NOMO-1 treated with dmso at 0.1 percent for 144 hours (cell line): ENCODE measurements at regions not wholly inside any gene's neighbourhood (a gene's known extent, or its start where the extent isn't known, plus 50 kb on each side); places are given as distances from the start of the nearest gene placed in this dataset.

ENCODE experiments used
- DNase-seq: peaks from one replicate; lab custom pipeline; 2025; ENCODE audit not compliant: unreplicated experiment; lab: John Stamatoyannopoulos, UW

DNA sequence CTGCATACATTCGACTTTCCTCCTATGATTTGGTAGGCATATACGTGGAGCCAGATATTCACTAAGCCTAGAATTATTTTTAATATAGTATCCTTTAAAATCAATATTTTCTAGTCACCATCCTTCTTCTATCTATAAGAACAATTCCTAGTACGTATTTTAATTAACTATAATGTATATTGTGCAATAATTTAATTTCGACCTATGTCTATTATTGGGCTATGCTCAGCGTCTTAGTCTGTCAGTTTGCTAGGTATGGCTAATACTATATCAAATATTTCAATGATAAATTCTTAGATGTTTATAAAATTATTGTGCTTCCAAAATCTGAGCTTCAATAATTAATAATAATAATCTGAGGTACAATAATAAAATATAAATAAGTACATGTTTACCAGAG lies 705.3 kb downstream of the PRELID2 start:
- no peak for DNase-seq

DNA sequence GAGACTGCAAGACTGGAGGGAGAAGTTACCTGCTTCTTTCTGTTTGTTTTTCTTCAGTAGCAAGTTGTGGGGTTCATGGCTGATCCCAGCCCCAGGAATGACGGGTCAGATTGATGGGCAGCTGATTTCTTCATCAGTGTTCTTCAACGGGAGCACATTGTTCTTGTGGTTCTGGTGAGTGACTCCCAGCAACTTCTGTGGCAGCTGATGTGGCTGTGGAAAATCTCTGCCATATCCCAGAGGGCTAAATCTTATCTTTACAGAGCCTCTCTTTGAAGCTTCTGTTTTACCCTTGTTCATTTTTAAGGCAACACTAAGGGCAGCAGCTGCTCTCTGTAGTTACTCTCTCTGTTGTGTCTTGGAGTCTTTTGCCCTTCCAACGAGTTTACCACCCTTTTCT lies 710.3 kb downstream of the PRELID2 start:
- no peak for DNase-seq

DNA sequence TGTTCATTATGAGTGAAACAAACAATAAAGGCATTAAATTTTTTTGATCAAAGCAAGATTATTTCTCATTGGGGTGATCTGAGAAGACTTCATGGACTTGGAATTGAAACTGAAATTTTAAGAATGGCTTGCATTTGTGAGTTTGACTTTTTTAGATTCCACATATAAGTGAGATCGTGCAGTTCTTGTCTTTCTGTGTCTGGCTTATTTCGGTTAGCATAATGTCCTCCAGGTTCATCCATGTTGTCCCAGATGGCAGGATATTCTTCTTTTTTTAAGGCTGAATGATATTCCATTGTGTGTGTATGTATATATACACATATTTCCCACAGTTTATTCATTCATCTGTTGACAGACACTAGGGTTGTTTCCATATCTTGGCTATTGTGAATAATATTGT lies 716.5 kb downstream of the PRELID2 start:
- no peak for DNase-seq

DNA sequence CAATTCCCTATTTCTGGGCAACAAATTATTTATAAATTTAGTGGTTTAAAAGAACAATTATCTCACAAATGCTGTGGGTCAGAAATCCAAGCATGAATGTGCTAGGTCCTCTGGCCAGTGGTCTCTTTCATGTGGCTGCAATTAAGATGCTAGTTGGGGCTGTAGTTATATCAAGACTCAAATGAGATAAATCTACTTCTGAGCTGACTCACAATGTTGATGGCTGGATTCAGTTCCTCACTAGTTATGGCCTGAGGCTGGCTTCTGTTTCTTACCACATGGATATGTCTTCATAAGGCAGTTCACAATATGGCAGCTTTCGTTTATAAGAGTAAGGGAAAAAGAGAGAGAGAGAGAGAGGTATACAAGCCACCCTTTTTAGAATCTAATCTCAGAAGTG lies 717.0 kb downstream of the PRELID2 start:
- no peak for DNase-seq

DNA sequence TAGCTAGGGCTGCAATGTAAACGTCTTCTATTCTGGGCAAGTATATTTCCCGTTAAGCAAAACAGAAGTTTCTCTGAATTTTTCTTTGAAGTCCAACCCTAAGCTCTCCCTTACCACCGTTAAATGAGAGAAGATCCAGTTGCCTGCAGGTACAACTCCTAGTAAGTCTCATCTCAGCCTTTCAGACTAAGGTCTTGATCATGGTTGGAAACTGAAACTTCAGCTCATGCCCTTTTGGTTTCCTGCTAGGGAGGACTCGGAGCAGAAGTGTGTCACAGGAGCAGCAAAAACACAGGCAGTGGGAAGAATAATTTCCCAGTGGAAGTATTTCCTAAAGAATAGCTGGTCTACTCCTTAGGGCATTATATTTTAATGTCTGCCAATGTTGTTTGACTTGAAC lies 717.9 kb downstream of the PRELID2 start:
- DNase-seq = no peak

DNA sequence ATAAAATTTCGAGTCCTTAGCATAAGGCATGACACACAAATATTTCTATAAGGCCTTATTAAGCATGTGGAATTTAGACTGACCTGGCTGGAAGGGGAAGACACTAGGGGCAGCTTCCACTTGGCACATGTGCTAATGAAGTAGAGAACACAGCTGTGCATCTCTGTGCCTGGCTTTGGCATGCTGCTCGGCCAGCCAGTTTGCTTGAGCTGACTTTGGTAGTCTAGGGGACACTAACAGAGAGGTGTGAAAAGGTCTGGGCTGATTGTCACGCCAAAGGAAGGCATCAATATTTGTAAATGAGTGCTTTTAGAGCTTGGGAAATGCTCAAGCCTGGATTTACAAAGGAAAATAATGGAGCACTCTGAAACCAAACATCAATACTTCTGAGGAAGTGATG lies 723.7 kb downstream of the PRELID2 start:
- DNase-seq = no peak

DNA sequence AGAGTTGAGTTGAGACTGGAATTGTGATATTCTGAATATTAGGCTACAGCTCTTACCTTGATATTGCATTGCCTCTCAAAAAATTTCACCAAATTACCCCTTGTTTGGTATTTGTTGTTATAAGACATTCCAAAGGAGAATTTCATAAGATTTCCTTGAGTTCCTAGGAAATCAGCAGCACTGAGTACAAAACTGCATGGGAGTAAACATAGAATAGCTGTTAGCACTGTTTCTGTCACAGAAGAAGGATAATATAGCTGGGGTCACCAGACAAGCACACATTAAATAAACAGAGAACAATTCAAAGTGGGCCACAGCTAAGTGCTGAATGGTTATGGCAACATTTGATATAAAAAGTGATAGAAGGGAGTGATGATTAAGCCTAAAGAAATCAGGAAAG lies 724.3 kb downstream of the PRELID2 start:
- no peak for DNase-seq

DNA sequence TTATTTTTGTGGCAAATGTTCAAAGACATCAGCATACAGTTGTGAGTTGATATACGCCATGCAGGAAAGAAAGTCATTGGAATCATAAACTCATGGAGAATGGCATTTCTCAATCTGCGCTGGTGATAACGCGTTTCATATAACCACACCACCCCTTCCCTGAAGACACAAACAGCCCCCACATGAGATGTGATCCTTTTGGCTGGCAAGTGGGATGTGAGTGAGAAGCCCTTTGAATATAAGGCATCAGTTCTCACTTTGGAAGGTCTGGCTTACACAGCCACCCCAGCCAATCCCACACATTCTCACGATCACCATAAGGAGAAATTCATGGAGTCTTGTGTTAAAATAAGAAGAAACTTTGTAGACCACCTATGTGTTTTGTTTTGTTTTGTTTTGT lies 725.0 kb downstream of the PRELID2 start:
- no peak for DNase-seq

DNA sequence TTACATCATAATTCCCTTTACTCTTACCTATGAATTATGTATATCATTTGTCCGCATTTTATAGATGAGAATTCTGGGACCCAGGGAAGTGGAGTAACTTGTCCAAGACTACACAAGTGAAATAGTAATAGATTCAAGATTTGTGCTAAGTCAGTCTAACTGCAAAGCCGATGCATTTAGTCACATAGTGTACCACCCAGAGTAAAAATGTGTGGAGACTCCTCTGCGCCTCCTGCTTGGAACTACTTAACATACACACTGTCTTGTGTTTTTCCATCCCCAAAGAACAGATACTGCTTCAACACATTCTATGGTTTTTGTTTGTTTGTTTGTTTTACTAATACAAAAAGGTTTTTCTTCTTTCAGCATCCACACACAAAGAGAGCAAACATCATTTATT lies 729.8 kb downstream of the PRELID2 start:
- DNase-seq = no peak

DNA sequence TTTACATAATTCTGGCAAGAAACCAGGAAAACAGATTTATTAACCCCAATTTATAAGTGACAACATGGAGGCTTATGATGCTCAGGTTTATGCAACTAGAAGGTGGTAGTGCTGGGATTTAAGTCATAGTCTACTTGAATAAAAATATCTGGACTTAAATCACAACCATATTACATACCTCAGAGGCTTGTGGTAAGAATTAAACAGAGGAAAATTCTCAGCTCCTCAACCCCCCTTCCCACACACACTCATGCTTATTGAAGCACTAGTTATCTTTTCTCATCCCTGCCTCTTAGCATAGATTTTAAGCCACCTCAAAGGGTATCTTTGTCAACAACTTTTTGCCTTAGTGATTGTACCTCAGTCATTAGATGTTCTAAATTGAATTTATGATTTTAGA lies 731.0 kb downstream of the PRELID2 start:
- DNase-seq = no peak

DNA sequence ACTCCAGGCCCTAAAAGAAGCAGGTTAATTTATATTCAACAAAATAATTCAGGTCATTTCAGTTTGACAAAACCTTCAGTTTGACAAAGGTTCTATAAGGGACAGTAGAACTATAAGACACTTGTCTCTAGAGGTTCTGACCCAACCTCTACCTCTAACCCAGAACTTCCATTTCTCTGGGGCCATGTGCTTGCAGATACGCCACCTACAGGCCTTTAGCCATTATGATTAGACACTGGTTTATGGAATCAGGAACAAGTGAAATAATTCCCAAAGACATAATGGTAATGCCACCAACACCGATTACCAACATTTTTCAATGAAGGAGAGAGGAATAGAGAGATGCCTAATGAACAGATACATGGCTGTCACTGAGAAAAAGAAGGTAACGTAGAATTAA lies 733.9 kb downstream of the PRELID2 start:
- DNase-seq = no peak

DNA sequence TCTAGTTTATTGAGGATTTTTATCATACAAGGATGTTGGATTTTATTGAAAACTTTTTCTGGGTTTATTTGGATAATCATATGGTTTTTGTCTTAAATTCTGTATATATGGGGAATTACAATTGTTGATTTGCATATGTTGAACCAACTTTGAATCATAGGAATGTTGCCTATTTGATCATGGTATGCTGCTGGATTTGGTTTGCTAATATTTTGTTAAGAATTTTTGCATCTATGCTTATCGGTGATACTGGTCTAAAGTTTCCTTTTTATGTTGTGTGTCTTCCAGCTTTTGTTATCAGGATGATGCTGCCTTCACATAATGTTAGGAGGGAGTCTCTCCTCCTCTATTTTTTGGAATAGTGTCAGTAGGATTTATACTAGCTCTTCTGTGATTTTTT lies 745.0 kb downstream of the PRELID2 start:
- DNase-seq = no peak

DNA sequence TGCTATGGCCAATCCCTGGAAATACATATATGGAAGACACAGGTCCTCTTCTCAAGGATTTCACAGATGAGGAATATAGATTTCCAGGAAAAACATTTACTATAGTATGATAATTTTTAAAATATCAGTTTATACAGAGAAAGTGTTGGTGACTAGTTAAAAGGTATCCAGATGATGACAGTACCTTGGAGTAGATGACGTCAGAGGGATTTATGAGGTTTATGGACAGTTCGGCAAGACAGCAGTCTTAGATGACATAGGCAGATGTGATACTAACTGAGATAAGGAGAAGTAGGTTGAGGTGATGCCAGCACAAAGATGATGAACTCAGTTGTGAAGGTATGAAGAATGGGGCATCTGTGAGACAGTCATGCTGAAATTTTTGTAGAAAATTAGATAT lies 750.3 kb downstream of the PRELID2 start:
- DNase-seq = no peak

DNA sequence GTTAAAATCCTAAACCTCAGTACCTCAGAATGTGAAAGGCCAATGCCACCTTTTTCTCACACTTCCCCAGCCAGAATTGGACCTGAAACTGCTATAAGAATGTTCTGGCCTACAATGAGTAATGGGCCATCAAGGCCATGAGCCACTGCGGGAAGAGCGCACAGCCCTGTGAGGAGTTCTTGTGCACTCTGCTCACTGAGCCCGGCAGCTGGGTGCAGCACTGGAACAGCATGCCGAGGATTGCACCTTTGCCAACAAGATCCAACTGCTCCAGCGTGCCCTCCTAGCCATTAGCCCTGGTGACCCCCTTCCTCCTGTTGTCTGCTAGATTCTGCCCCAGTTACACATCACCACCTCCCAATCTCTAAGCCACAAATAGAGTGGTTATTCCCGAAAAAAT lies 758.1 kb downstream of the PRELID2 start:
- no peak for DNase-seq

DNA sequence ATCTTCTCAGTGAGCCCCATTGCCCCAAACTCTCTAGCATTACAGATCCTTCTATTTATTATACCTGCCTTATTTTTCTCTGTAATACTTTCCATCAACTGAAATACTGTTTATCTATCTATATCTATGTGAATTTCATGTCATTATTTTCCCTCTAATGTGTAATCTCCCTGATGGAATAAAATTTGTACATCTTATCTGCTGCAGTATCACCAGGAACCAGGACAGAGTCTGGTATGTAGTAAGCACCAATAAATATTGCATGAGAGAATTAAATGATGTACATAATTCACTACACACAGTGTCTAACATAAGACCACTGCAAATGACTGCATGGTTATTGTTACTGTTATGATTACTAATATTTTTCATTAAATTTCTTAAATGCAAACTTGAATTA lies 759.1 kb downstream of the PRELID2 start:
- no peak for DNase-seq

DNA sequence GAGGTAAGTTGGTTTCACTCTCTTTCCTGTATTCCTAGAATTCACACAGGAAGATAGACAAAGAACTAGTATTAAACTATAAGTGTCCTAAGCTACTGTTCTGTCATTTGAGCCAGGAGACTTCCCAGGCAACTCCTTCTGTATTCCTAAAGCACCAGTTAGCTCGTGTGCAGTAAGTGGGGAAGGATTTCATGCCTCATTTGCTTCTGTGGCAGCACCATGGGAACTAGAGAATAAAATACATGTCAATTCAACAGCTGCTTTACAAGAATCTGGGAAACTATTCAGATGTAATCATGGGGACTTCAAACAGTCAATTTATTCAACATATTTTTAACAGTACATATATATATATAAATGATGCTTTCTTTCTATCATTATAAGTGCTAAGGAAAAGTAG lies 762.3 kb downstream of the PRELID2 start:
- DNase-seq = no peak

DNA sequence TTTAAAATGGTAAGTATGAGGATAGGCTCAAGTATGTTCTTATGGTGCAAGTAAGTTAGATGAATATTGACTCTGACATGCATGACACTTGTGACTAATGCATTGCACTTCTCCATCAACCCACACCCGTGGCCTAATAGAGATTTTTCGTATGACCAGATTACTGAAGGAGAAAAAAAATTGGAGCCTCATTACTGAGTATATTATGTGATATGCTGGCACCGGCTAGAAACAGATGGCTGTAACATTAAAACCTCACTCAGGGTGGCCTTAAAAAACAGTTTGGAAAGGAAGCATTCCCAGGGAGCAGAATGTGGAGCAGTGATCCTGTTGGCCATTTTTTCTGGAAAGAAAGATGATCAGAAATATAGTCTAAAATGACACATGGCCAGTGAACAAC lies 766.4 kb downstream of the PRELID2 start:
- no peak for DNase-seq

DNA sequence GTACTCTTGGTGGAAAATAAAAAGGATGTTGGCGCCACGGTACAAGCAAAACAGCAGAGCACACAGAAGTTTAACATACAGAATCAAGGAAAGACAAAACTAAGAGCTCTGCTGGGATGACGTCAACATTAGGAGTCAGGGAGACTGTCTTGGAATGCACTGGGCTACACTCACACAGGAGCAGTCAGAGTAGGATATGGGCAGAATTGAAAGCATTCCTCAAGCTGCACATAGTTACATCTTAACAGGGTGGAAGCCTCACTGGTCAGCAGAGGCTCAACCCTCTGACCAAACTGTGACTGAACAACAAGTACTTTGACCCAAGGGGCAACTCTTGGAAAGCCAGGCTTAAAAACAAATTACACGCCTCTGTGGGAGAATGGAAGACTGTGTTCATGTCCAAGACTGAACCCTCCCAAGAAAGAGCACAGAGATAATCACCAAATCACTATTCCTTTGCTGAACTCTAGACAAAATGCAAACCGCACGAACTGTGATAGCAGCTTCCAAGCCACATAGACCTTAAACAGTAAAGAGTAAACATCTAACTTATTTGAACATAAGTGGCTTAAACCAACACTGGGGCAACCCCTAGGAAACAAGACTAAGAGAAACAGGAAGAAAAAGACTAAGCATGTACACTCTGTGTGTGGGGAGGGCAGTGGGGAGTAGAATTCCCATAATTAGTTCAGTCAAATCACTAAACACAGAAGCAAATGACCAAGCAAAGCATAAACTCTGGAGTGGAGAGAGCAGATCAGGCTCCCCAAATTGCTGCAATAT lies 772.7 kb downstream of the PRELID2 start:
- DNase-seq = no peak

DNA sequence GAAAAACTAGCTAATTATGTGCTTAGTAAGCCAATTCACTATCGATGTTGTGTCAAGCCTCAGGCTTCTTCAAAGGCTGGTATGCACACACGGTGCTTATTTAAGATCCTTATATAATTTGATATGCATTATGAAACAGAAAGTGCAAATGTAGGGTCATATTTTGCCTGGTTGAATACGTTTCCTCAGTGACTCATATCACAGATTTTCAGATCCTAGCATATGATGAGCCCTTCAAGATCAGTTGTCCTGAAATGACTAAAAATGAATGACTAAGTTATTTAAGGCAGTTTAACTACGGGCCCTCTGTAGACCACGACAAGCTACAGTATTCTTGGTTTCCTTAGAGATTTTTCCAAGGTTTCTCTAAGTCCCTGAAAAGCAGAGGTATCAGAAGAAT lies 778.3 kb downstream of the PRELID2 start:
- DNase-seq = no peak

DNA sequence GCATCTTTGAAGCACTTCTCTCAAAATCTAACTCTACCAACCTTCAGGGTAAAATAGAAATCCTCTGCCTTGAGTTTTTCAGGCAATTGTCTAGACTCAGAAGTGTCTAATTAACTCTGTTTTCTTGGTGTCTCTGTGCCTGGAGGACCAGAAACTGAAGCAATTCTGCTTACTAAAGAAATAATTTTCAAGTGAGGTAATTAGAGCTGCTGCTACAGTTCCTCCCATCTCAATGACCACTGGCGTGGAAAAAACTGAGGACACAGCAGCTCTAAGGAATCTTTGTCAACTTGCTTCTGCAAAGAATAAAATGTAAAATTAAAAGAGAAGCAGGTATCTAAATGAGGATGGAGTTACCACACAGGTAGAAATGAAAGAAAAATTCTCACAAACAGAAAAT lies 785.0 kb downstream of the PRELID2 start:
- no peak for DNase-seq

DNA sequence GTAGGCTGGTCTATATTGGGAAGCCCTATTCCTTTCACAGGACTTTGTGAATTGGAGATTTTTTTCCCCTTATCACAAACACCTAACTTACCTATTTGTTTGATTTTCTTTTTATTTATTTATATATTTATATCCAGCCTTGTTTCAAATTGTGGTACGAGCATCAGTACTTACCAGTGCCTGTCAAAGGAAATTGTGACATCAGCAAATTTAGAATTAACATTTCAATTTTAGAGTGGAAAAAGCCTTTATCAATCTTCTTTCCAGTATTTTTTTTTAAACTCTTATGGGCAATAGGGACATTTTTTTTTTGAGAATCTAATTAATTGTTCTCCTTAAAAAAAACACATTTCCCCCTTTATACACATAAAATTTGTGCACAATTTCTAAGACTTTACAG lies 790.2 kb downstream of the PRELID2 start:
- no peak for DNase-seq

DNA sequence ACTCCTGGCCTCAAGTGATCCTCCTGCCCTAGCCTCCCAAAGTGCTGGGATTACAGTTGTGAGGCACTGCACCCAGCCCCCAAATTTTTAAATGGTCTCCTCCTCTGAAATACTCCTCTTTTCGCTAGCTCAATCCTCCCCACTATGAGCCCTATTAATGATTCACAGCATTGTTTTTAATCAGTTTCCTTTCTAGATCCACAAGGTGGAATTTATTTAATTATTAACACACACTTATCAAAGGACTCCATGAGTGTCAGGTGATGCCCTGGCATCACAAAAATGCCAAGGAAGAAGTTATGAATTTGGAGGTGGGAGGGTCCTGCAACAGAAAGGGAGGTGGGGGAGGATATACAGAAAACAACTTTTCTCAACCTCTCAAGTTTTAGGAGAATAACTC lies 806.5 kb downstream of the PRELID2 start:
- DNase-seq = no peak

DNA sequence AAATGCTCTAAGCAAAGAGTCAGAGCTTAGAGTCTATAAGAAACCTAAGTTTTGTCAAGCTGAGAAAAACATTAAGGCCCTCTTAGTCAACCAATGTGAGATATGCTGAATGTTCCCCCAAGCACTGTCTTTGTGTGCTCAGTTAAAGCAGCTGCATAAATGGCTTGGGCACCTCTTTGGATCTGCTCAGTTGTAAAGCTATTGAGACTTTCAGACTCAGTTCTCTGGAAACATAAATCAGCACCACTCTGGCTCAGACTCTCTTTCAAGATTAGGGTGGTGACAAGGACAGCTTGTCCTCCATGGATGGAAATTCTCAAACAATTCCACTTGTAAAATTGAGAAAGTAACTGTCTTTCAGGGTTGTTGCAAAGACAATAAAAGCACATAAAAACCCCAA lies 807.9 kb downstream of the PRELID2 start:
- no peak for DNase-seq

DNA sequence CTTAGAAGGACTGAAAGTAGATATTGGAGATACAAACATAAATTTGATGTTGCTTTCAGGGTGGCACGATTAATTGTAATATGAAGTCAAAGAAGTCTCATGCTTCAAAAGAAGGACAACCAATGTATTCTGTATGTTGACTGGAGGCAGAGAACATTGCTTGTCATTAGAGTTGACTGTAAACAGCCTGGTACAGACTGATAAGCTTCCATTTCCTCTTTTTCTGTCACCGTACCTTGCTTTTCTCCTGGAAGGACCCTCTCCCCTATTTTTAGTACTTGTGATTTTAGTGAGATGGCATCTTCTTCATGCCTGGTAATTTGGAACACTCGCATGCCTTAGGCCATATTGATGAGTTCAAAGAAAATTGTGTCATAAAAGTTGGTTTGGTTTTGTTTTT lies 809.4 kb downstream of the PRELID2 start:
- no peak for DNase-seq
